ENCODE measurements at regions not wholly inside any gene's neighbourhood (a gene's known extent, or its start where the extent isn't known, plus 50 kb on each side); places are given as distances from the start of the nearest gene placed in this dataset.
A peak's percentile ranks its signal among the peaks of the same experiment; 100 is the strongest.

DNA sequence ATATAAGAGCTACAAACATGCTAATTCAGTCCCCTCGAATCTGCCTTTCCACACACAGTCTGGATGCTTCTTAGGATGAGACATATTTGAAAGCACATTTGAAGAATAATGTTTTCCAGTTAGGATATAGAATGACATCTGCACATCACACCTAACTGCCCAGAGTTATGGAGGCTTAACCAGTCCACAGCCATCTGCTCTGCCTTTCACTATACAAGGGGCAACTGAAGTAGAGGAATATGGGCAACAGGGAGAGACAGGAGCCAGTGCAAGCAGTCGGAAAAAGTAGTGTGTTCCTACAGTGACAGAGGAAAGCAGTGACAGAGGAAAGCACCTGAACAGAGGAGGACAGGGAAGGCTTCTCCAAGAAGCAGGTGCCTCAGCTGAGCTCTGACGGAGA, 79.0 kb upstream of the CLDN18 start (continued):
- TF ChIP-seq GLIS3 (CRISPR knock-in tag; IDR thresholded peaks at IDR 0.05) (no peak), TCF4 (CRISPR knock-in tag; IDR thresholded peaks at IDR 0.05; ENCODE audit: borderline replicate concordance) (no peak), PPARA (CRISPR knock-in tag; IDR thresholded peaks at IDR 0.05; ENCODE audit: borderline replicate concordance) (no peak)

DNA sequence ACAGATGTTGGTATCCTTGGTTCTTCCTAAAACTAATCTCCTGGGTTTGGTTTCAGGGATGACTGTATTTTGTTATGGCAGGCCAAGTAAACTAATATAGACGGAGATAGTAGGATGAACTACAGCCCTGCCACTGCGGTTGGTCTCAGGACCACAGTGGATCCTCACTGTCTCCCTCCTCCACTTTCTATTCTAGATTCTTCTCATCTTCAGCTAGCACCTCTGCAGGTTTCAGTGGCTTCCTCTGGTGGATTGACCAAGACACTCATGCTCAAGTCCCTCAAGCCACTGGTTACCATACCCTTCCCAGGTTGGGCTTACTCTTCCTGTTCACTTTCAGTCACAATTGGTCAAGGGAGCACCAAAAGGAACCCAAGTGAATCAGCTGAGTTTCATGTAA, 71.1 kb upstream of the CLDN18 start:
- no peak for ATAC-seq
- TF ChIP-seq POU6F1 (CRISPR knock-in tag; IDR thresholded peaks at IDR 0.05; ENCODE audit: borderline replicate concordance, low read depth) (no peak), ISL1 (CRISPR knock-in tag; IDR thresholded peaks at IDR 0.05) (no peak), TCF4 (CRISPR knock-in tag; IDR thresholded peaks at IDR 0.05; ENCODE audit: borderline replicate concordance) (no peak), TOX (CRISPR knock-in tag; IDR thresholded peaks at IDR 0.05; ENCODE audit: borderline replicate concordance) (no peak), GLIS3 (CRISPR knock-in tag; IDR thresholded peaks at IDR 0.05) (no peak), OSR1 (CRISPR knock-in tag; IDR thresholded peaks at IDR 0.05) (no peak), CSDC2 (CRISPR knock-in tag; IDR thresholded peaks at IDR 0.05) (no peak), PPARA (CRISPR knock-in tag; IDR thresholded peaks at IDR 0.05; ENCODE audit: borderline replicate concordance) (no peak), BACH2 (CRISPR knock-in tag; IDR thresholded peaks at IDR 0.05; ENCODE audit: borderline replicate concordance) (no peak), ZNF8 (CRISPR knock-in tag; IDR thresholded peaks at IDR 0.05) (no peak), TSHZ2 (CRISPR knock-in tag; IDR thresholded peaks at IDR 0.05) (no peak), ZNF70 (CRISPR knock-in tag; IDR thresholded peaks at IDR 0.05) (no peak), ARNTL (CRISPR knock-in tag; IDR thresholded peaks at IDR 0.05; ENCODE audit: borderline replicate concordance, low read depth) (no peak)
- TF ChIP-seq, protein P1, sequence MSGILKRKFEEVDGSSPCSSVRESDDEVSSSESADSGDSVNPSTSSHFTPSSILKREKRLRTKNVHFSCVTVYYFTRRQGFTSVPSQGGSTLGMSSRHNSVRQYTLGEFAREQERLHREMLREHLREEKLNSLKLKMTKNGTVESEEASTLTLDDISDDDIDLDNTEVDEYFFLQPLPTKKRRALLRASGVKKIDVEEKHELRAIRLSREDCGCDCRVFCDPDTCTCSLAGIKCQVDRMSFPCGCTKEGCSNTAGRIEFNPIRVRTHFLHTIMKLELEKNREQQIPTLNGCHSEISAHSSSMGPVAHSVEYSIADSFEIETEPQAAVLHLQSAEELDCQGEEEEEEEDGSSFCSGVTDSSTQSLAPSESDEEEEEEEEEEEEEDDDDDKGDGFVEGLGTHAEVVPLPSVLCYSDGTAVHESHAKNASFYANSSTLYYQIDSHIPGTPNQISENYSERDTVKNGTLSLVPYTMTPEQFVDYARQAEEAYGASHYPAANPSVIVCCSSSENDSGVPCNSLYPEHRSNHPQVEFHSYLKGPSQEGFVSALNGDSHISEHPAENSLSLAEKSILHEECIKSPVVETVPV (CRISPR knock-in tag; IDR thresholded peaks at IDR 0.05), result no peak

DNA sequence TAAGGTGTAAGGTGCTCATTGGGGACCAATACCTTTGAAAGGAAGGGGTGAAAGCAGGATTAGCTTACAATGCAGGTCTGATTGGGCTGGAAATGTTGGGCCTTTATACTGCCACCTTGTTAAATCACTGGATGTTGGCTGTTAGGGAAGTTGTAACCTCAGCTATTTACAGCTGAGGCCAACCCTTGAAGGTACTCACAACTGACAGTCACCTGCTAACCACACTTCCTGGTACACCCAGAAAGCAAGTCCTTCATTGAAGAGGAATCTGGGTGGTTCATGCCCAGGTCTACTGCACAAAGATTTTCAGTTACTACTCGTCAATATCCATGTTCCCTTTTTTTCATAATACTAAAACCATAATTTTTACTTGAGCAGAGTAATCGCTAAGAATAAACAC, 65.4 kb upstream of the CLDN18 start:
- no peak for ATAC-seq
- no peak for TF ChIP-seq POU6F1 (CRISPR knock-in tag; IDR thresholded peaks at IDR 0.05; ENCODE audit: borderline replicate concordance, low read depth)

DNA sequence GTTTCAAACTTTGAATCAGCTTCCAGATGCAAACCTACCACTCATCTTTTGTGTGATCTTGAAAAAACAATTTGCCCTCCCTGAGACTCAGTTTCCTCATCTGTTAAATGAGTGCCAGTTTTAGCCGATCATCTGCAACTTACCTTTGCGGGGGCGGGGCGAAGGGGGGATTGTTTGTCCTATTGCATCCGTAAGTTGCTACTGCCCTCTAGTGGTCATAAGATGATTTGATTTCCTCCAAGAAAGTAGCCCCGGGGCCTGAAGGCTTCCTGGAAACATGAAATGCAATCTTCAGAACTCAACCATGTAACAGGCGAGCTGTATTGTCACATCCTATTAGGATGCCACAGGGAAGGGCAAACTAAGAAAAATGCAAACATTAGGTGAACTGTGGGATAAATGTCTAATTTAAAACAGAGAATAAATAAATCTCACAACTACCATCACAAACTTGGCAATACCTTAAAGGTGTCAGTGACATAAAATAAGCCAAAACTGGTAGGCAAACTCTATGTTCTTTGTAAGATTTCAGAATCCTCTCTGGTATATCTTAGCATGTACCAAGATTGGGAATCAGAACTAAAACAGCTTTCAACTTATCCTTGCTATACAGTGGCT, 63.5 kb upstream of the CLDN18 start:
- ATAC-seq, result peak; percentile 89
- TF ChIP-seq TCF4 (CRISPR knock-in tag; IDR thresholded peaks at IDR 0.05; ENCODE audit: borderline replicate concordance) (no peak), OSR1 (CRISPR knock-in tag; IDR thresholded peaks at IDR 0.05) (no peak), SNAI2 (CRISPR knock-in tag; IDR thresholded peaks at IDR 0.05) (no peak), BACH2 (CRISPR knock-in tag; IDR thresholded peaks at IDR 0.05; ENCODE audit: borderline replicate concordance) (no peak), ESRRG (CRISPR knock-in tag; IDR thresholded peaks at IDR 0.05) (no peak), POU6F1 (CRISPR knock-in tag; IDR thresholded peaks at IDR 0.05; ENCODE audit: borderline replicate concordance, low read depth) (no peak), PPARA (CRISPR knock-in tag; IDR thresholded peaks at IDR 0.05; ENCODE audit: borderline replicate concordance) (no peak), CREB5 (CRISPR knock-in tag; IDR thresholded peaks at IDR 0.05; ENCODE audit: low read depth) (no peak), RARB (CRISPR knock-in tag; IDR thresholded peaks at IDR 0.05) (no peak), ZNF70 (CRISPR knock-in tag; IDR thresholded peaks at IDR 0.05) (no peak), GLIS3 (CRISPR knock-in tag; IDR thresholded peaks at IDR 0.05) (no peak), TSHZ2 (CRISPR knock-in tag; IDR thresholded peaks at IDR 0.05) (no peak), CSDC2 (CRISPR knock-in tag; IDR thresholded peaks at IDR 0.05) (no peak), ISL1 (CRISPR knock-in tag; IDR thresholded peaks at IDR 0.05) (no peak), TOX (CRISPR knock-in tag; IDR thresholded peaks at IDR 0.05; ENCODE audit: borderline replicate concordance) (no peak), ZFP3 (CRISPR knock-in tag; IDR thresholded peaks at IDR 0.05) (no peak), ZC3H10 (CRISPR knock-in tag; IDR thresholded peaks at IDR 0.05) (no peak)

All from SK-N-SH treated with all-trans-retinoic acid at 6 μM for 48 hours (cell line).